GM12892 (cell line): ENCODE measurements at regions not wholly inside any gene's neighbourhood (a gene's known extent, or its start where the extent isn't known, plus 50 kb on each side); places are given as distances from the start of the nearest gene placed in this dataset.

ENCODE experiments used
- DNase-seq: peaks from one replicate; pipeline ENCODE4 v3.0.0; 2011; ENCODE audit not compliant: insufficient read length
- FAIRE-seq: peaks from 2 replicates; lab custom pipeline; 2011; peaks lifted over from hg19 to GRCh38; lab: Jason Lieb, UNC
- POLR2A ChIP-seq: IDR thresholded peaks from 2 replicates; pipeline ENCODE4 v1.6.1; 2011; ENCODE audit warnings: low read depth, low read length, control low read depth
- POLR2AphosphoS5 ChIP-seq: IDR thresholded peaks from 2 replicates; pipeline ENCODE4 v1.6.1; 2011; ENCODE audit warnings: low read depth, low read length, control low read depth
- TAF1 ChIP-seq: IDR thresholded peaks from 2 replicates; pipeline ENCODE4 v1.6.1; 2011; ENCODE audit warnings: low read depth, mild to moderate bottlenecking, control low read depth, low read length, borderline replicate concordance

DNA sequence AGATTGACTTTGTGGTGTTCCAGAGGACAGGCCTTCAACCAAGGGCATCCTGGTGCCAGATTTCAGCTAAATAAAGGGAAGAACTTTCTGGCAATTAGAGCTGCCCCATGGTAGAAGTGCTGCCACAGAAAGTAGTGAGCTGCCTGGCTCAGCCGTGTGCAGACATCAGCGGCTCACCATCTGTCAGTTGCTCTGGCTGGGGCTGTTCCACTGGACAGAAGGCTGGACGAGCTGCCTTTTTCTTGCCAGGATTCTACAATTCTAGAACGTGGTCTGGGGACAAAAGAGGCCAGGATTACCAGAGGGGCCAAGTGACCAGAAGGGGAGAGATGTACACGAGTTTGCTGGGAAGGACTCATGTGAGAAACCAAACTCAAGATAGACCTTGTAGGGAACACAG, 107.0 kb upstream of the RPL38 start:
- DNase-seq, result no peak
- TF ChIP-seq POLR2AphosphoS5 (no peak), POLR2A (no peak), TAF1 (no peak)
- no peak for FAIRE-seq

DNA sequence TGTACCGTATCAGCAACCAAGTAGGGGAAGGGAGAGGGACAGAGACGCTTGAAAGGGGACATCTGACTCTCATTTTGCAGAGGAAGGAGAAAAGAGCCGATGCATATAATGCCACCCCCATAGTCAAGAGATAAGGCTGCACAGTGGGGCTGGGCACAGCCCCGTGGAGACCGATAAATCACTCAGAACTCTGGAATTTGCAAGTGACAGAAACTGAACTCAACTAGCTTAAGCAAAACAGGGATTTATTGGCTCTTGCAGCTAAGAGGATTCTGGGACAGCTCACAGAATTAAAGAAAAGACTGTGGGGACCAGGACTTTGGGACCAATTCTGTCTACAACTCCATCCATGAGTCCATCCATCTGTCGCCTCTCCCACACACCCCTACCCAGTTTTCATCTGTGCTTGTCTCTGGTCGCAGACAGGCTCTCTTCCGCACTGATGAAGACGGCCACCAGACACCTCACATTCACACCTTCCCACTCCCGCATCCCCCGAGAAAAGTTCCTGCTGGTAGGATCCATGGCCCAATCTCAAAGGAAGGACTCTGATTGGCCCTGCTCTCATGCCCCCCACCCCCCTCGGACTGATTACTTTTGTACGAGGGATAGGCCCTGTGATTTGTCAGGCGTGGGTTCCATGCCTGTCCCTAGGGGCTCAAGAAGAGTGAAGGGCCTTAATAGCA, 105.9 kb upstream of the RPL38 start:
- no peak for DNase-seq
- FAIRE-seq, result no peak
- TF ChIP-seq POLR2A, result no peak
- no peak for TF ChIP-seq POLR2AphosphoS5
- TF ChIP-seq TAF1, result no peak

DNA sequence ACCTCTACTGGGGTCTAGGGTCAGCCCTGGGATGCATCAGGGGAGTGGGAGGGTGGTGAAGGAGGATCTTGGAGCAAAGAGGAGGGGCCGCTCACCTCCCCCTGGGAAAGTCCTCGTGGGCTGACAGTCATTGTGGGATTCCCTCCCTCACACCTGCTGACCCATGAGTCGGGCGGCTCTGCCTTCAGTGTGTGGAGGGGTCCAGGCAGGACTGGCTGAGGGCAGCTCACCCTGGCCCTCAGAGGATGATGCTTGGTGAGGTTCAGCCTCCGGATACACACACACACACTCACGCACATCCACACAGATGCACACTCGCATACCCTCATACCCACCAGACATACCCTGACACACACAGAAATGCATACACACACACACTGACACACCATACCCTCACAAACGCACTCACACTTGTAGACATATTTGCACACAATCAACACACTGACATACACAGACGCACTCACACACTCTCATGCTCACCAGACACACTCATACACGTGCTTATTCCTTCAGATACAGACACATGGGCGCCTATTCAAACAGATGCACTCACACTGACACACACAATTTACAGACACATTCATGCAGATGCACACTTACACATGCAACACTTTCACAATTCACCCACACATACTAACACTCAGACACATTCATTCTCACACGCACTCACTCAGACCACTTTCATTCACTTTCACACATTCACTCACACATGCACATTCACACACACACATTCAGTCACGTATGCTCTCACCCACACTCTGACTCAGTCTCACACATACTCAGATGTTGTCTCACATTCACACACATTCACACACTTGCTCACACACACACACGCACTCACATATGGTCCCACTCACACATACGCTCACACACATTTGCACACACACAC, 105.1 kb upstream of the RPL38 start:
- no peak for DNase-seq
- FAIRE-seq, result no peak
- TF ChIP-seq TAF1, result no peak
- TF ChIP-seq POLR2AphosphoS5, result no peak
- no peak for TF ChIP-seq POLR2A

DNA sequence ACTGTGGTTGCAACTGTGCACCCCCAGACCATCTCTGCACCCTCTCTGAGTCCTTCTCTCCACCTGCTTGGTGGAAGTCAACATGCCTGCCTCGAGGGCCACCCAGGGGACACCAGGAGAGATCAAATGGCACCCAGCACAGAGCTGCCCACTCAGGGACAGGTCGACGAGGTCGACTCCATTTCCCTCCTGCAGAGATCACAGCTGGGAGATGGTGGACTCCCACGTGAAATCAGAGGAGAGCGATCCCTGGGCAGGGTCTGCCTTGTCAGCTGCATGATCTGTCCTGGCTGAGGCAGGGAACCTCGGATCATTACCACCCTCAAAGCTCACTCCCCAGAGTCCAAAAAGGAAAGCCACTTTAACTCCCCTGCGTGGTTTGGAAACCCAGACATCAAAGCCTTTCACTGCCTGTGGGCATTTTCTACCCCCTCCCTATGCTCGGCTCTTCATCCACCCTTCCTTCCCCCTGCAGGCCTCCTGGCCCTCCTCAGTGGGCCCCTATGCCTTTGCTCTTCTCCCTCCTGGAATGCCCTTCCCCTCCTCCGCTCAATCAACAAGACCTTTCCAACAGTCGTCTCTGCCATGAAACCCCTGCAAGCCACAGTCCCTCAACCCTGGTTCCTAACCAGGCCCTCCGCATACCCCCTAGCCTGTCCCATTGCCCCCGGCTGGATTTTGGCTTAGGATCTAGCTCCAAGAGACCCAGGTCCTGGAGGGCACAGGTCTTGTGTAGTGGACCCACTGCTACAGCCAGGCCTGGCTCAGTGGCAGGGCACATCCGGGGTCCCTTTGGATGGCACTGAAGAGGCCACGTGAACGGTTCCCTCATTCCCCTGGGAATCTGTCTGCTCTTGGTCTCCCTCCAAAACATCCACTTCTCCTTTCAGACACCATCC, 103.8 kb upstream of the RPL38 start:
- TF ChIP-seq POLR2AphosphoS5 (no peak), POLR2A (no peak), TAF1 (no peak)
- DNase-seq, result no peak
- FAIRE-seq, result no peak

DNA sequence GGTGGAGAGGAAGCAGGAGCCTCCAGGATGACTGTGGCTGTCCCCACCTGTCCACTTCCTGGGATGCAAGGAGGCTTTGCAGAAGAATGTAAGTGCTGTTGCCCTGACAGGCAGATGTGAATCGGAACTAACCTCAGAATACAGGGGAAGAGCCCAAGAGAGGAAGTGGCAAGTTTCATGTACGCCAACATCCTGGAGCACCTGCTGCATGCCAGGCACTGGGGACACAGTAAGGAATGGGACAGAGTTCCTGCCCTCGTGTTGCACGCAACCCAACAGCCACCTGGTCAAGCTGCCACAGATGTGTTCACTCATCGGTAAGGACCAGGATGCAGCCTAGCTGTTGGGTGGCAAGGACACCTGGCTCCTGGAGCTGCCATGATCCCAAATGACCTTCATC, 98.6 kb upstream of the RPL38 start:
- no peak for FAIRE-seq

DNA sequence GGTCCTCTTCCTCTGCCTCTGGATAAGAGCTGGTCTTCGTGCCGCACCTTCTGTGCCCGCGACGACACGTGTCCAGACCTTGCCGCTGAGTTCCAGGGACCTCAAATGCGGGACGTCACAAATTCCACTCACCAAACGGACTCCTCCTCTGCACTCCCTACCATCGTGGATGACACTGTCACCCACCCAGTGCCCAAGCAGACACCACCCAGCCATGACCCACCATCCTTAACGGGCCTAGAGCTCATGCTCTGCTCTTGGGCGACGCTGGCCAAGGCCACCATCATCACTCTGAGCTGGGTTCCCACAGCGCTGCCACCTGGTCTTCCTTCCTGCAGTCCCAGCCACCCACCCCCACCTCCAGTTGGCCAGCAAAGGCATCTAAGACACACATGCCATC, 96.4 kb upstream of the RPL38 start:
- FAIRE-seq (no peak), DNase-seq (no peak)
- TF ChIP-seq POLR2AphosphoS5, result no peak
- TF ChIP-seq POLR2A, result no peak
- no peak for TF ChIP-seq TAF1

More for the DNA sequence above, 98.6 kb upstream of the RPL38 start:
- TF ChIP-seq TAF1, result no peak
- no peak for TF ChIP-seq POLR2A
- TF ChIP-seq POLR2AphosphoS5, result no peak
- no peak for DNase-seq

DNA sequence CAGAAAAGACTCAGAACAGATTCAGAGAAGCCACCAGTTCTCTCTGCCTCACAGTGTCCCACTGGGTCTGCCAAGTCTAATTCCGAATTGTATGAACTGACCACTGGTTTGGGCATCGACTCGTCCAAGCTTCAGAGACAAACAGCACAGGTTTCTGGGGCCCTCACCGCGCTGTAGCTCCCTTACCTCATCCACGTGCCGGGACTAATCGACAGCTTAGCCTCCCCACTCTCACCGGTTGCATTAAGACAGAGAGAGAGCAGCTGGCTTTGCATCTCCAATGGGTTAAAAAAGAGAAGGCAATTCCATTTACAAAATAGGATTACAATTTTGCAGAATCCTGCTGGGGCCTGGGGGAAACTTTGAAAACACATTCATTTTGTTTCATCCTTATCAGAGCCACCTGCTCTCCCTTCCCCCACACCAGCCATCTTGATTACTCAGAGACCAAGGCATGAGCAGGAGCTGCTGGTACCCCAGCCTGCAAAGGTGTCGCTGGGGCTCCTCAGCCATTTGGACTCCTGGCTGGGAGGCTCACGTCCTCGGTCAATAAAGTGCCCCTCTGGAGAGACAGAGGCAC, 95.3 kb upstream of the RPL38 start:
- TF ChIP-seq POLR2AphosphoS5 (no peak), TAF1 (no peak), POLR2A (no peak)
- DNase-seq (no peak), FAIRE-seq (no peak)

DNA sequence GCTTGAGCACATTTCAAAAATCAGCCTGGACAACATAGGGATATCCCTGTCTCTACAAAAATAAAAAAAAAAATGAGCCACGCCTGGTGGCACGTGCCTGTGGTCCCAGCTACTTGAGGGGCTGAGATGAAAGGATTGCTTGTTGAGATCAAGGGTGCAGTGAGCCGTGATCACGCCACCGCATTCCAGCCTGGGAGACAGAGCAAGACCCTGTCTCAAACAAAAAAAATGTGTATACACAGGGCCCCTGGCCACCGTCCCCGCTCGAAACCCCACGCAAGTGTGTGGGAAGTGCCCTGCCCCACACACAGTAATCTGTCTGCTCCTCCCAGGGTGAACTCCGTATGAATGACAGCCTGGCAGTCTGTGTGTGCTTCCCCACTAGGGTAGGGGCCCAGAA, 93.0 kb upstream of the RPL38 start:
- DNase-seq (no peak), FAIRE-seq (no peak)
- TF ChIP-seq POLR2AphosphoS5, result no peak
- no peak for TF ChIP-seq TAF1
- no peak for TF ChIP-seq POLR2A

DNA sequence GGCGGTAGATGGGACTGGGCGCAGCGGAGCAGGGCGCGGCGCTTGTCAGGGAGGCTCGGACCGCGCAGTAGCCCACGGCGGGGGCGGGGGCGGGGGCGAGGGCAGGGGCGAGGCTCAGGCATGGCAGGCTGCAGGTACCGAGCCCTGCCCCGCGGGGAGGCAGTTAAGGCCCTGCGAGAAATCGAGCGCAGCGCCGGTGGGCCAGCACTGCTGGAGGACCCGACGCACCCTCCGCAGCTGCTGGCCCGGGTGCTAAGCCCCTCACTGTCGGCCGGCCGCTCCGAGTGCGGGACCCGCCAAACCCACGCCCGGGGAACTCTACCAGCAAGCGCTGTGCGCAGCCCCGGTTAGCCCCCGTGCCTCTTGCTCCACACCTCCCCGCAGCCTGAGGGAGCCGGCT, 90.2 kb upstream of the RPL38 start:
- FAIRE-seq (no peak), DNase-seq (no peak)
- TF ChIP-seq POLR2AphosphoS5 (no peak), TAF1 (no peak), POLR2A (no peak)

DNA sequence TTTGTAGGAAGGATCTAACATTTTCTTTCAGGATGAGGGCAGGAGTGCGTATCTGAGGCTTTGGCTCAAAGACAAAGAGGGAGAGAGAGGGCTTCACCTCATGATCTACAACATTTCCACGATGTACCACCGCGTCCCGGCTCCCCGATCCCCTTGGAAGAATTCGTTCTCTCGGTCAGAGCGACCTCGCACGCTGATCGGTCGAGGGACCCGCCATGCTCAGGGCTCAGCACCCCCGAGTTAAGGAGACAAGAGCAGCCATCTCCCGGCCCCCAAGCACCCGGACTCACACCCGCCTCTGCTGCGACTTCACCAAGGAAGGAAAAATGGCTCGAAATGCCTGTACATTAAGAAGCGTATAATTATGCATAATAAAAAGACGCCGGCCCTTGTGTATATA, 89.5 kb upstream of the RPL38 start:
- FAIRE-seq, result no peak
- no peak for TF ChIP-seq POLR2AphosphoS5
- no peak for TF ChIP-seq POLR2A
- TF ChIP-seq TAF1, result no peak

DNA sequence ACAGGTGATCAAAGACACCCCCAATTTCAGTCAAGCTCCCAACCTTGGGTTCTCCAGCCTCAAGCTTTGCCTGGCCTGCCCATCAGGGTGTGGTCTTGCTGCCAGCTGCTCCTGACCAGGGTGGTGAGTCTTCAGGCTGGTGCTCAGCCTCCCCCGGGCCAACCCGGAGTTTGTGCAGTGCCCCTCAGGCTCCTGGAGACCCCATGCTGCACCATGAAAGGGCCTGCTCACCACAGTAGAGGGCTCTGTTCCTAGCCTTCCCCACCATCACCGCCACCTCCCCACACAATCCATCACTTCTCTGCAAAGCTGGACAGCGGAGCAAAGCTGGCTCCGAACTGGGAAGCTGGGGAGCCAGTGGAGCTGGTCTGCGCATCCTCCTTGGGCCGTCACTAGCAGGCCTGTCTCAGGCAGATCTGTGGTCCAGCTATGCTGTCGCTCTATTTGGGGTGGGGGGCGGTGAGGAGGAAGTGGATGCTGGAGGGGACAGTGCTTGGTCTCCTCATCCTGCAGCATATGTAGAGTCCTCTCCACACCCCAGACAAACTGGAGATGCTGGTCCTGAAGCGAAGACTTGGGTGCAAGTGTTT, 88.5 kb upstream of the RPL38 start:
- DNase-seq (no peak), FAIRE-seq (no peak)
- no peak for TF ChIP-seq POLR2A
- no peak for TF ChIP-seq TAF1
- TF ChIP-seq POLR2AphosphoS5, result no peak

More for the DNA sequence above, 89.5 kb upstream of the RPL38 start:
- DNase-seq, result no peak
